ENCODE measurements at regions not wholly inside any gene's neighbourhood (a gene's known extent, or its start where the extent isn't known, plus 50 kb on each side); places are given as distances from the start of the nearest gene placed in this dataset.

GRCh38 chr2:120464448-120464931 is 118.6 kb downstream of the INHBB start:
- TF ChIP-seq TARDBP (IDR thresholded peaks at IDR 0.05; ENCODE audit: borderline replicate concordance) (no peak), EGR1 (IDR thresholded peaks at IDR 0.05; ENCODE audit: borderline replicate concordance in 1 of 2, low read depth in 2 of 2, low read length in 2 of 2) (no peak), CHD4 (IDR thresholded peaks at IDR 0.05) (no peak), YY1 (IDR thresholded peaks at IDR 0.05; ENCODE audit: low read depth, low read length) (no peak), CREB1 (IDR thresholded peaks at IDR 0.05; ENCODE audit: low read depth) (no peak), ATF2 (IDR thresholded peaks at IDR 0.05; ENCODE audit: low read length) (no peak), ZNF207 (IDR thresholded peaks at IDR 0.05; ENCODE audit: borderline replicate concordance) (no peak), FOS (IDR thresholded peaks at IDR 0.05; ENCODE audit: borderline replicate concordance, extremely low read depth, insufficient read length) (no peak), ATF7 (IDR thresholded peaks at IDR 0.05; ENCODE audit: low read depth) (no peak), NFYA (IDR thresholded peaks at IDR 0.05; ENCODE audit: borderline replicate concordance, low read depth, low read length) (no peak), LARP7 (IDR thresholded peaks at IDR 0.05) (no peak), MAX (IDR thresholded peaks at IDR 0.05; ENCODE audit: low read depth, low read length) (no peak), CBX3 (IDR thresholded peaks at IDR 0.05; ENCODE audit: borderline replicate concordance, low read depth) (no peak)
- no TSS peak for BruUV-seq (replicated peaks)
- RAD21 ChIA-PET (ENCODE audit: unreplicated experiment), result no interaction called here
- WGBS (ENCODE audit: insufficient coverage, insufficient replicate concordance, low lambda C conversion rate, missing lambda C conversion rate), result 13% methylated on average over 12 of the region's 12 CpGs
- H3K9me3 ChIP-seq (replicated peaks; ENCODE audit: control insufficient read depth, insufficient read depth, low read length), result no peaks in the 10 kb centered on the region
- FAIRE-seq (no peak), ATAC-seq (no peak), DNase-seq (ENCODE audit: low read depth, low spot score) (no peak)
- no peak overlapping the region for H3K4me2 ChIP-seq (ENCODE audit: control insufficient read depth, insufficient read depth)
- CTCF ChIA-PET, result no interaction called here
- no peaks in the 10 kb centered on the region for H3K36me3 ChIP-seq (ENCODE audit: control insufficient read depth in 2 of 2, insufficient read depth in 2 of 2, low read length in 1 of 2)
- SMC1A ChIA-PET (ENCODE audit: uncharacterized antibody, unreplicated experiment), result no interaction called here
- in situ Hi-C loops (cut with MboI) (no loop called here), intact Hi-C loops (cut with micrococcal nuclease; ENCODE audit: unreplicated experiment) (no loop called here)
- POLR2A ChIA-PET, result no interaction called here
- no peaks in the 10 kb centered on the region; a peak in 1 of 4 replicates for H3K27me3 ChIP-seq (replicated peaks in 1 of 2; ENCODE audit: control insufficient read depth in 2 of 2, insufficient read depth in 2 of 2, low read length in 1 of 2)
- H3K4me1 ChIP-seq (ENCODE audit: control insufficient read depth, insufficient read depth, low read length), result no peaks in the 10 kb centered on the region
- no peaks in the 10 kb centered on the region for H3K79me2 ChIP-seq (ENCODE audit: control insufficient read depth, insufficient read depth, low read length)
- H3K9ac ChIP-seq (ENCODE audit: control insufficient read depth, insufficient read depth, low read length), result no peak overlapping the region
- no peak overlapping the region for H3K4me3 ChIP-seq
- no peaks in the 10 kb centered on the region for H4K20me1 ChIP-seq (ENCODE audit: control insufficient read depth, insufficient read depth)
- H3K27ac ChIP-seq (ENCODE audit: control insufficient read depth, insufficient read depth), result no peak overlapping the region
- no peak overlapping the region for H2AFZ ChIP-seq (ENCODE audit: control insufficient read depth, low read depth, low read length)

All from GM12878 (cell line).